Neuron (in vitro differentiated cells): ENCODE measurements at regions not wholly inside any gene's neighbourhood (a gene's known extent, or its start where the extent isn't known, plus 50 kb on each side); places are given as distances from the start of the nearest gene placed in this dataset.

Source experiments
- H2AFZ ChIP-seq: one replicate; pipeline ENCODE4 v1.6.1; 2013; ENCODE audit warnings: low read depth, mild to moderate bottlenecking, inconsistent platforms, low read length, moderate library complexity
- H3K27me3 ChIP-seq: one replicate; pipeline ENCODE4 v1.6.1; 2013; ENCODE audit warnings: low read length; ENCODE audit not compliant: insufficient read depth
- H3K36me3 ChIP-seq: one replicate; pipeline ENCODE4 v1.6.1; 2013; ENCODE audit warnings: low read length; ENCODE audit not compliant: insufficient read depth
- H3K4me1 ChIP-seq: one replicate; pipeline ENCODE4 v1.6.1; 2013; ENCODE audit warnings: low read length; ENCODE audit not compliant: insufficient read depth
- H3K4me3 ChIP-seq: 2 replicates; pipeline ENCODE4 v1.5.1; 2013; ENCODE audit warnings: mild to moderate bottlenecking, low read length, moderate library complexity
- H3K9me3 ChIP-seq: one replicate; pipeline ENCODE4 v1.6.1; 2013; ENCODE audit warnings: low read length

- Histone ChIP-seq H3K27me3 (no peaks in the 10 kb centered on the region), H3K4me3 (no peak overlapping the region), H3K4me1 (no peaks in the 10 kb centered on the region), H2AFZ (no peak overlapping the region), H3K9me3 (no peaks in the 10 kb centered on the region), H3K36me3 (no peaks in the 10 kb centered on the region)
Measured at GRCh38 chr13:75934889-75935288, 298.8 kb downstream of the LMO7 start.

- H3K4me3 ChIP-seq = no peak overlapping the region
- H3K9me3 ChIP-seq = no peaks in the 10 kb centered on the region
- H3K36me3 ChIP-seq = no peaks in the 10 kb centered on the region
- no peaks in the 10 kb centered on the region for H3K4me1 ChIP-seq
- no peaks in the 10 kb centered on the region for H3K27me3 ChIP-seq
- H2AFZ ChIP-seq = no peak overlapping the region
Measured at GRCh38 chr13:75932636-75933035, 296.5 kb downstream of the LMO7 start.

GRCh38 chr13:75931116-75931515 is 295.0 kb downstream of the LMO7 start:
- Histone ChIP-seq H3K36me3 (no peaks in the 10 kb centered on the region), H2AFZ (no peak overlapping the region), H3K9me3 (no peaks in the 10 kb centered on the region), H3K4me3 (no peak overlapping the region), H3K27me3 (no peaks in the 10 kb centered on the region), H3K4me1 (no peaks in the 10 kb centered on the region)

GRCh38 chr13:75929076-75929475 is 292.9 kb downstream of the LMO7 start:
- Histone ChIP-seq H3K27me3 (no peaks in the 10 kb centered on the region), H3K4me3 (no peak overlapping the region), H3K4me1 (no peaks in the 10 kb centered on the region), H3K9me3 (no peaks in the 10 kb centered on the region), H2AFZ (no peak overlapping the region), H3K36me3 (no peaks in the 10 kb centered on the region)

- Histone ChIP-seq H3K36me3 (no peaks in the 10 kb centered on the region), H3K27me3 (no peaks in the 10 kb centered on the region), H2AFZ (no peak overlapping the region), H3K9me3 (no peaks in the 10 kb centered on the region), H3K4me3 (no peak overlapping the region), H3K4me1 (no peaks in the 10 kb centered on the region)
Measured at GRCh38 chr13:75927183-75927669, 291.1 kb downstream of the LMO7 start.

- no peaks in the 10 kb centered on the region for H3K9me3 ChIP-seq
- no peaks in the 10 kb centered on the region for H3K27me3 ChIP-seq
- no peaks in the 10 kb centered on the region for H3K36me3 ChIP-seq
- H3K4me3 ChIP-seq = no peak overlapping the region
- H2AFZ ChIP-seq = no peak overlapping the region
- H3K4me1 ChIP-seq = no peaks in the 10 kb centered on the region
Measured at GRCh38 chr13:75920536-75920935, 284.4 kb downstream of the LMO7 start.

- no peaks in the 10 kb centered on the region for H3K27me3 ChIP-seq
- no peaks in the 10 kb centered on the region for H3K9me3 ChIP-seq
- no peak overlapping the region for H2AFZ ChIP-seq
- no peak overlapping the region for H3K4me3 ChIP-seq
- H3K4me1 ChIP-seq = no peaks in the 10 kb centered on the region
- H3K36me3 ChIP-seq = no peaks in the 10 kb centered on the region
Measured at GRCh38 chr13:75919660-75920199, 283.6 kb downstream of the LMO7 start.

- Histone ChIP-seq H3K4me3 (no peak overlapping the region), H3K27me3 (no peaks in the 10 kb centered on the region), H3K4me1 (no peaks in the 10 kb centered on the region), H3K9me3 (no peaks in the 10 kb centered on the region), H3K36me3 (no peaks in the 10 kb centered on the region), H2AFZ (no peak overlapping the region)
Measured at GRCh38 chr13:75915066-75915465, 278.9 kb downstream of the LMO7 start.

GRCh38 chr13:75913925-75914324 is 277.8 kb downstream of the LMO7 start:
- no peaks in the 10 kb centered on the region for H3K4me1 ChIP-seq
- H3K36me3 ChIP-seq = no peaks in the 10 kb centered on the region
- no peaks in the 10 kb centered on the region for H3K27me3 ChIP-seq
- H3K4me3 ChIP-seq = no peak overlapping the region
- H3K9me3 ChIP-seq = no peaks in the 10 kb centered on the region
- no peak overlapping the region for H2AFZ ChIP-seq

GRCh38 chr13:75910591-75910990 is 274.5 kb downstream of the LMO7 start:
- Histone ChIP-seq H3K4me1 (no peaks in the 10 kb centered on the region), H3K9me3 (no peaks in the 10 kb centered on the region), H3K27me3 (peaks cover 2% of the 10 kb centered on the region), H3K4me3 (no peak overlapping the region), H2AFZ (no peak overlapping the region), H3K36me3 (no peaks in the 10 kb centered on the region)
